ENCODE measurements at regions not wholly inside any gene's neighbourhood (a gene's known extent, or its start where the extent isn't known, plus 50 kb on each side); places are given as distances from the start of the nearest gene placed in this dataset.

DNA sequence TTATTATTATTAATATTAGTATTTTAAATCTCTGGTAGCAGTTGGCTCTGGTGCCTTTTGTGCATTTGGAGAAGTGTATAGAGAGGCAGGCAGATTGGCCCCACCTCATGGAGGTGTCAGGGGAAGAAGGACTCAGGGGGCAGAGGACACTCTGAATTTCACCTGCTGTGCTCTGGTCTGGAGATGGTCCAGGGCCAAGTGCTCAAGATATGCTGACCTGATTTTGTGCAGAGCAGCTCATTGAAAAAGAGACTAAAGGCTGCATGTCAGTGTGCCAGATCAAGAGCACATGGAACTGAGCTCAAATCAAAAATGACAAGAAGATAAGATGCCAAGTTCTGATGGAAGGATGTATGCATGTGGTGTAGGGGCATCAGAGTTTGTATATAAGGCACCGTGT lies 323.6 kb upstream of the TNP1 start:
- no TSS peak for BruUV-seq (replicated peaks)
- Histone ChIP-seq H3K9me3 (ENCODE audit: control insufficient read depth, insufficient read depth, low read depth, low read length) (no peaks in the 10 kb centered on the region), H3K4me1 (ENCODE audit: control insufficient read depth, insufficient read depth, low read length) (no peaks in the 10 kb centered on the region), H3K27ac (ENCODE audit: low read length) (no peak overlapping the region), H3K4me3 (ENCODE audit: low read depth in 2 of 2, low read length in 2 of 2) (no peak overlapping the region), H3K27me3 (ENCODE audit: control insufficient read depth, insufficient read depth, low read length) (no peaks in the 10 kb centered on the region), H3K36me3 (ENCODE audit: control insufficient read depth, insufficient read depth, low read length) (no peaks in the 10 kb centered on the region)
- intact Hi-C loops (cut with micrococcal nuclease; ENCODE audit: unreplicated experiment) (no loop called here), in situ Hi-C loops (cut with HindIII; ENCODE audit: low pct_unique_long_range_greater_than_20kb, low sequenced_read_pairs) (no loop called here)
- CTCF ChIA-PET = no interaction called here
- no peak for ATAC-seq
- POLR2A ChIA-PET = no interaction called here
- DNase-seq (ENCODE audit: low read depth, low spot score) = no peak
- TF ChIP-seq POLR2AphosphoS5 (IDR thresholded peaks at IDR 0.05; ENCODE audit: low read depth, low read length) (no peak), TCF7L2 (IDR thresholded peaks at IDR 0.05; ENCODE audit: low read depth, low read length) (no peak)
- TF ChIP-seq, protein P1, sequence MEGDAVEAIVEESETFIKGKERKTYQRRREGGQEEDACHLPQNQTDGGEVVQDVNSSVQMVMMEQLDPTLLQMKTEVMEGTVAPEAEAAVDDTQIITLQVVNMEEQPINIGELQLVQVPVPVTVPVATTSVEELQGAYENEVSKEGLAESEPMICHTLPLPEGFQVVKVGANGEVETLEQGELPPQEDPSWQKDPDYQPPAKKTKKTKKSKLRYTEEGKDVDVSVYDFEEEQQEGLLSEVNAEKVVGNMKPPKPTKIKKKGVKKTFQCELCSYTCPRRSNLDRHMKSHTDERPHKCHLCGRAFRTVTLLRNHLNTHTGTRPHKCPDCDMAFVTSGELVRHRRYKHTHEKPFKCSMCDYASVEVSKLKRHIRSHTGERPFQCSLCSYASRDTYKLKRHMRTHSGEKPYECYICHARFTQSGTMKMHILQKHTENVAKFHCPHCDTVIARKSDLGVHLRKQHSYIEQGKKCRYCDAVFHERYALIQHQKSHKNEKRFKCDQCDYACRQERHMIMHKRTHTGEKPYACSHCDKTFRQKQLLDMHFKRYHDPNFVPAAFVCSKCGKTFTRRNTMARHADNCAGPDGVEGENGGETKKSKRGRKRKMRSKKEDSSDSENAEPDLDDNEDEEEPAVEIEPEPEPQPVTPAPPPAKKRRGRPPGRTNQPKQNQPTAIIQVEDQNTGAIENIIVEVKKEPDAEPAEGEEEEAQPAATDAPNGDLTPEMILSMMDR (IDR thresholded peaks at IDR 0.05) = no peak

DNA sequence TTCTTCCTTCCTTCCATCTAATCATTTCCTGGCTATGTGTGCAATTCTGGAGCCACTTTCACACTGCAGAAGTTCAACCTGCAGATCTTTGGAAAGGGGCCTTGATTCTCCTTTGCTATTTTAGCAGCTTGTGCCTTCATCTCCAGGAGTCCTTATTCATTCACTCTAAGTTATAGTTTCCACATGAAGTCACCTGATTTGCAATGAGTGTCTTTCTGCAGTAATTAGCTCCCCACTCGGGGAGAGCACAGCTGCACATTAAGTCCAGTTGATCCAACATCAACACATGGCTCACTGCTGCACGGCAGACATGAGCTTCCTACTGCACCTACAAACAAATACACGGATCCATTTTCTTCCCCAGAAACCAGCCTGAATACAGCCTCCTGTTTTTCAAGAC lies 323.1 kb upstream of the TNP1 start:
- CTCF ChIA-PET = no interaction called here
- no peak overlapping the region for H3K4me3 ChIP-seq (ENCODE audit: low read depth in 2 of 2, low read length in 2 of 2)
- no peak overlapping the region for H3K27ac ChIP-seq (ENCODE audit: low read length)
- DNase-seq (ENCODE audit: low read depth, low spot score) (no peak), ATAC-seq (no peak)
- no peaks in the 10 kb centered on the region for H3K36me3 ChIP-seq (ENCODE audit: control insufficient read depth, insufficient read depth, low read length)
- TF ChIP-seq TCF7L2 (IDR thresholded peaks at IDR 0.05; ENCODE audit: low read depth, low read length) (no peak), POLR2AphosphoS5 (IDR thresholded peaks at IDR 0.05; ENCODE audit: low read depth, low read length) (no peak), SIN3A (IDR thresholded peaks at IDR 0.05; ENCODE audit: borderline replicate concordance, insufficient read depth, low read depth, low read length) (no peak)
- TF ChIP-seq, protein P1 (IDR thresholded peaks at IDR 0.05) = no peak
- TF ChIP-seq, protein P2, sequence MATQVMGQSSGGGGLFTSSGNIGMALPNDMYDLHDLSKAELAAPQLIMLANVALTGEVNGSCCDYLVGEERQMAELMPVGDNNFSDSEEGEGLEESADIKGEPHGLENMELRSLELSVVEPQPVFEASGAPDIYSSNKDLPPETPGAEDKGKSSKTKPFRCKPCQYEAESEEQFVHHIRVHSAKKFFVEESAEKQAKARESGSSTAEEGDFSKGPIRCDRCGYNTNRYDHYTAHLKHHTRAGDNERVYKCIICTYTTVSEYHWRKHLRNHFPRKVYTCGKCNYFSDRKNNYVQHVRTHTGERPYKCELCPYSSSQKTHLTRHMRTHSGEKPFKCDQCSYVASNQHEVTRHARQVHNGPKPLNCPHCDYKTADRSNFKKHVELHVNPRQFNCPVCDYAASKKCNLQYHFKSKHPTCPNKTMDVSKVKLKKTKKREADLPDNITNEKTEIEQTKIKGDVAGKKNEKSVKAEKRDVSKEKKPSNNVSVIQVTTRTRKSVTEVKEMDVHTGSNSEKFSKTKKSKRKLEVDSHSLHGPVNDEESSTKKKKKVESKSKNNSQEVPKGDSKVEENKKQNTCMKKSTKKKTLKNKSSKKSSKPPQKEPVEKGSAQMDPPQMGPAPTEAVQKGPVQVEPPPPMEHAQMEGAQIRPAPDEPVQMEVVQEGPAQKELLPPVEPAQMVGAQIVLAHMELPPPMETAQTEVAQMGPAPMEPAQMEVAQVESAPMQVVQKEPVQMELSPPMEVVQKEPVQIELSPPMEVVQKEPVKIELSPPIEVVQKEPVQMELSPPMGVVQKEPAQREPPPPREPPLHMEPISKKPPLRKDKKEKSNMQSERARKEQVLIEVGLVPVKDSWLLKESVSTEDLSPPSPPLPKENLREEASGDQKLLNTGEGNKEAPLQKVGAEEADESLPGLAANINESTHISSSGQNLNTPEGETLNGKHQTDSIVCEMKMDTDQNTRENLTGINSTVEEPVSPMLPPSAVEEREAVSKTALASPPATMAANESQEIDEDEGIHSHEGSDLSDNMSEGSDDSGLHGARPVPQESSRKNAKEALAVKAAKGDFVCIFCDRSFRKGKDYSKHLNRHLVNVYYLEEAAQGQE (IDR thresholded peaks at IDR 0.05; ENCODE audit: insufficient read depth in 1 of 2, low read depth in 2 of 2, low read length in 1 of 2) = no peak
- intact Hi-C loops (cut with micrococcal nuclease; ENCODE audit: unreplicated experiment) = no loop called here
- in situ Hi-C loops (cut with HindIII; ENCODE audit: low pct_unique_long_range_greater_than_20kb, low sequenced_read_pairs) = no loop called here
- no peaks in the 10 kb centered on the region for H3K27me3 ChIP-seq (ENCODE audit: control insufficient read depth, insufficient read depth, low read length)
- POLR2A ChIA-PET = no interaction called here
- H3K4me1 ChIP-seq (ENCODE audit: control insufficient read depth, insufficient read depth, low read length) = no peaks in the 10 kb centered on the region
- no peaks in the 10 kb centered on the region for H3K9me3 ChIP-seq (ENCODE audit: control insufficient read depth, insufficient read depth, low read depth, low read length)
- BruUV-seq (replicated peaks) = no TSS peak

DNA sequence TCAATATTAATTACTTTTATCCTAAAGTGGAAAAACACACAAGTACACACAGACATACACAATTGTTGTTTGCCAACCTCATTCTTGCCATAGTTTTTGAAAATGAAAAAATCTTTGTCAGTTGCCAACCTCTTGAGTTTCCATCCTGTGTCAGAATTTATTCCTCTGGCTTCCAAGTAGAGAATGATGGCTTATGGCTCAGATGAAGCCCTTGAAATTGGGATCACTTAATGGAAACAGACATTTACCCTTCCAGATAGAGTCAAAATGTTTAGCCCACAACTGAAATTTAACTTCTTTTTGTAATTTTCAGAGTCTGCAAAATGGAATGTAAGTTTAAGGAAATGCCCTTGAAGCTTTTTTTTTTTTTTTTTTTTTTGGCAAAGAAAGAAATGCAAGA lies 321.6 kb upstream of the TNP1 start:
- DNase-seq (ENCODE audit: low read depth, low spot score) (no peak), ATAC-seq (no peak)
- Histone ChIP-seq H3K36me3 (ENCODE audit: control insufficient read depth, insufficient read depth, low read length) (no peaks in the 10 kb centered on the region), H3K4me3 (ENCODE audit: low read depth in 2 of 2, low read length in 2 of 2) (no peak overlapping the region), H3K27ac (ENCODE audit: low read length) (no peak overlapping the region), H3K27me3 (ENCODE audit: control insufficient read depth, insufficient read depth, low read length) (no peaks in the 10 kb centered on the region), H3K9me3 (ENCODE audit: control insufficient read depth, insufficient read depth, low read depth, low read length) (no peaks in the 10 kb centered on the region), H3K4me1 (ENCODE audit: control insufficient read depth, insufficient read depth, low read length) (no peaks in the 10 kb centered on the region)
- no TSS peak for BruUV-seq (replicated peaks)
- CTCF ChIA-PET = no interaction called here
- intact Hi-C loops (cut with micrococcal nuclease; ENCODE audit: unreplicated experiment) (no loop called here), in situ Hi-C loops (cut with HindIII; ENCODE audit: low pct_unique_long_range_greater_than_20kb, low sequenced_read_pairs) (no loop called here)
- TF ChIP-seq, protein P2 (IDR thresholded peaks at IDR 0.05; ENCODE audit: insufficient read depth in 1 of 2, low read depth in 2 of 2, low read length in 1 of 2) = no peak
- TF ChIP-seq POLR2AphosphoS5 (IDR thresholded peaks at IDR 0.05; ENCODE audit: low read depth, low read length) = no peak
- TF ChIP-seq SIN3A (IDR thresholded peaks at IDR 0.05; ENCODE audit: borderline replicate concordance, insufficient read depth, low read depth, low read length) = no peak
- no peak for TF ChIP-seq TCF7L2 (IDR thresholded peaks at IDR 0.05; ENCODE audit: low read depth, low read length)
- TF ChIP-seq, protein P1 (IDR thresholded peaks at IDR 0.05) = no peak
- POLR2A ChIA-PET = no interaction called here

Data from Panc1 (cell line).